ENCODE measurements at regions not wholly inside any gene's neighbourhood (a gene's known extent, or its start where the extent isn't known, plus 50 kb on each side); places are given as distances from the start of the nearest gene placed in this dataset.

- no peak for DNase-seq
These were observed 534.9 kb upstream of the ARRDC4 start for GRCh38 chr15:97425596-97425995.

GRCh38 chr15:97443101-97443500 lies 517.4 kb upstream of the ARRDC4 start:
- DNase-seq, result no peak

- DNase-seq, result no peak
These were observed 514.4 kb upstream of the ARRDC4 start for GRCh38 chr15:97446138-97446537.

GRCh38 chr15:97456521-97457202 lies 503.8 kb upstream of the ARRDC4 start:
- DNase-seq, result no peak

- no peak for DNase-seq
These were observed 503.2 kb upstream of the ARRDC4 start for GRCh38 chr15:97457203-97457847.

- no peak for DNase-seq
These were observed 500.7 kb upstream of the ARRDC4 start for GRCh38 chr15:97459771-97460170.

GRCh38 chr15:97461226-97461625 lies 499.3 kb upstream of the ARRDC4 start:
- no peak for DNase-seq

- no peak for DNase-seq
These were observed 496.8 kb upstream of the ARRDC4 start for GRCh38 chr15:97463696-97464095.

GRCh38 chr15:97470417-97470816 lies 490.1 kb upstream of the ARRDC4 start:
- DNase-seq, result no peak

- DNase-seq, result no peak
These were observed 486.9 kb upstream of the ARRDC4 start for GRCh38 chr15:97473627-97474026.

GRCh38 chr15:97479957-97480356 lies 480.5 kb upstream of the ARRDC4 start:
- DNase-seq, result no peak

- DNase-seq, result no peak
These were observed 478.0 kb upstream of the ARRDC4 start for GRCh38 chr15:97482521-97482920.

- no peak for DNase-seq
These were observed 477.3 kb upstream of the ARRDC4 start for GRCh38 chr15:97483232-97483631.

GRCh38 chr15:97490429-97490828 lies 470.1 kb upstream of the ARRDC4 start:
- no peak for DNase-seq

GRCh38 chr15:97501291-97501690 lies 459.2 kb upstream of the ARRDC4 start:
- DNase-seq, result no peak

GRCh38 chr15:97502038-97502437 lies 458.5 kb upstream of the ARRDC4 start:
- DNase-seq, result no peak

GRCh38 chr15:97504031-97504792 lies 456.3 kb upstream of the ARRDC4 start:
- no peak for DNase-seq

GRCh38 chr15:97517737-97518136 lies 442.8 kb upstream of the ARRDC4 start:
- DNase-seq, result no peak

- no peak for DNase-seq
These were observed 439.8 kb upstream of the ARRDC4 start for GRCh38 chr15:97520689-97521088.

GRCh38 chr15:97521381-97522285 lies 438.9 kb upstream of the ARRDC4 start:
- DNase-seq, result peak; percentile 42

GRCh38 chr15:97522347-97522746 lies 438.2 kb upstream of the ARRDC4 start:
- DNase-seq, result peak; percentile 23

GRCh38 chr15:97525809-97526208 lies 434.7 kb upstream of the ARRDC4 start:
- DNase-seq, result no peak

GRCh38 chr15:97528238-97528637 lies 432.3 kb upstream of the ARRDC4 start:
- DNase-seq, result no peak
